OCI-LY1 (cell line): ENCODE measurements at regions not wholly inside any gene's neighbourhood (a gene's known extent, or its start where the extent isn't known, plus 50 kb on each side); places are given as distances from the start of the nearest gene placed in this dataset.

Experiments used
- H2AFZ ChIP-seq: fragments of 200-600 bp; sonication (generic), shearing (Covaris generic); 2 replicates; pipeline ENCODE4 v1.6.0; 2014; ENCODE audit warnings: antibody characterized with exemption, mild to moderate bottlenecking, low read length
- H3F3A ChIP-seq: fragments of 200-600 bp; sonication (generic), shearing (Covaris generic); 2 replicates; pipeline ENCODE4 v1.6.0; 2014; ENCODE audit warnings: mild to moderate bottlenecking, antibody characterized with exemption, low read length, moderate library complexity; ENCODE audit not compliant: insufficient read depth
- H3K27ac ChIP-seq: fragments of 200-600 bp; sonication (generic); 2 replicates; pipeline ENCODE4 v1.5.1; 2014; ENCODE audit warnings: low read length, mixed run types, mild to moderate bottlenecking, low read depth; ENCODE audit not compliant: poor library complexity, severe bottlenecking
- H3K27me3 ChIP-seq: fragments of 200-600 bp; sonication (generic); 2 replicates; pipeline ENCODE4 v1.6.0; 2014; ENCODE audit warnings: antibody characterized with exemption, mild to moderate bottlenecking, low read length, moderate library complexity; ENCODE audit not compliant: insufficient read depth
- H3K36me3 ChIP-seq: fragments of 200-600 bp; sonication (generic); 2 replicates; pipeline ENCODE4 v1.6.1; 2014; ENCODE audit warnings: mild to moderate bottlenecking, antibody characterized with exemption, low read length, moderate library complexity, mixed read lengths; ENCODE audit not compliant: insufficient read depth
- H3K4me1 ChIP-seq: fragments of 200-600 bp; sonication (generic); 2 replicates; pipeline ENCODE4 v1.5.1; 2014; ENCODE audit warnings: mild to moderate bottlenecking, low read length, moderate library complexity; ENCODE audit not compliant: insufficient read depth, severe bottlenecking
- H3K4me2 ChIP-seq: fragments of 200-600 bp; sonication (generic), shearing (Covaris generic); 2 replicates; pipeline ENCODE4 v1.6.1; 2014; ENCODE audit warnings: low read length
- H3K4me3 ChIP-seq: fragments of 200-600 bp; sonication (generic); 2 replicates; pipeline ENCODE4 v1.5.1; 2014; ENCODE audit warnings: low read length, low read depth, mild to moderate bottlenecking, mixed read lengths; ENCODE audit not compliant: poor library complexity, severe bottlenecking
- H3K79me2 ChIP-seq: fragments of 200-600 bp; shearing (Covaris generic); 2 replicates; pipeline ENCODE4 v1.6.1; 2016; ENCODE audit warnings: mixed run types, low read length, mixed read lengths; ENCODE audit not compliant: insufficient read depth
- H3K9ac ChIP-seq: fragments of 200-600 bp; sonication (generic), shearing (Covaris generic); 2 replicates; pipeline ENCODE4 v1.6.1; 2014; ENCODE audit warnings: mild to moderate bottlenecking, low read length, mixed read lengths
- H3K9me2 ChIP-seq: fragments of 200-600 bp; sonication (generic), shearing (Covaris generic); 2 replicates; pipeline ENCODE4 v1.6.1; 2014; ENCODE audit warnings: low read depth, mild to moderate bottlenecking, low read length, mixed read lengths
- H3K9me3 ChIP-seq: fragments of 200-600 bp; shearing (Covaris generic); 2 replicates; pipeline ENCODE4 v1.6.1; 2014; ENCODE audit warnings: low read length, mixed read lengths
- H4K20me1 ChIP-seq: fragments of 200-600 bp; sonication (generic), shearing (Covaris generic); 2 replicates; pipeline ENCODE4 v1.6.0; 2016; ENCODE audit warnings: mild to moderate bottlenecking, low read length; ENCODE audit not compliant: insufficient read depth
- EZH2 ChIP-seq: fragments of 200-600 bp; sonication (generic), shearing (Covaris generic); IDR thresholded peaks from 2 replicates; pipeline ENCODE4 v1.8.0; 2017; ENCODE audit warnings: borderline replicate concordance, mixed run types, mild to moderate bottlenecking, antibody characterized with exemption, low read length, moderate library complexity, mixed read lengths
- TF ChIP-seq, protein P1 (sequence below): fragments of 200-600 bp; sonication (generic), shearing (Covaris generic); IDR thresholded peaks from 2 replicates; pipeline ENCODE4 v1.5.1; 2017; ENCODE audit warnings: mild to moderate bottlenecking, antibody characterized with exemption, low read length, moderate library complexity, mixed read lengths

DNA sequence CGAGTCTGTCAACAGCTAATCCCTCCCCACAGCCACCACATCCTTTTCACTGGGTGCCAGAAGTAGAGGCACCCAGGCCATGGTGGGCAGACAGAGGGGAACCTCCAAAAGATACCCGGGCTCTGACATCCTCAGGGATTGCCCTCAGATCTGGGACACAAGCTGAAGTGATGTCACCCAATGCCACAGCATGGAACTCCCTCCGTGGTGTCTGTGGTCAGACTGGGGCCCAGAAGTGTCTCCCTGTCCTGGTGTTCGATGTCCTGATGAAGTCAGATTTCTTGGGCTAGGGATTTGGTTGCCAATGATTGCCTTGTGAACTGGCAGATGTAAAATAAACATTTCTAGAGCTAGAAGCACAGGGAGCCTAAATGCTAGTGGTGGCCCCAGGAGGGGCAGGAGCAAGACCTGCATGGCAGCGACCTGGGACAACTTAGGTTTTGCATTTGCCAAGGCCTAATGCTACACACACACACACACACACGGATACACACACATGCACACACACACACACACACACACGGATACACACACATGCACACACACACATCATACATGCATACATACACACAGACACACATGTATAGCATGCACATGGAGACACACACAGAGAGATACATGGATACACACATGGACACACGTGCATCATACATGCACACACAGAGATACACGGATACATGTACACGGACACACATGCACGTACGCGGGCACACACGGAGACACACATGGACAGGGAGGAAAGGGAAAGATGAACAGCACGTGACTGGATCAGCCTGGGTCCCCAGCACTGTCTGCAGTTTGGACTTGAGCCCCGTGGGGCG is 221.0 kb downstream of the NFATC2 start:
- no peaks in the 10 kb centered on the region for H3K36me3 ChIP-seq

DNA sequence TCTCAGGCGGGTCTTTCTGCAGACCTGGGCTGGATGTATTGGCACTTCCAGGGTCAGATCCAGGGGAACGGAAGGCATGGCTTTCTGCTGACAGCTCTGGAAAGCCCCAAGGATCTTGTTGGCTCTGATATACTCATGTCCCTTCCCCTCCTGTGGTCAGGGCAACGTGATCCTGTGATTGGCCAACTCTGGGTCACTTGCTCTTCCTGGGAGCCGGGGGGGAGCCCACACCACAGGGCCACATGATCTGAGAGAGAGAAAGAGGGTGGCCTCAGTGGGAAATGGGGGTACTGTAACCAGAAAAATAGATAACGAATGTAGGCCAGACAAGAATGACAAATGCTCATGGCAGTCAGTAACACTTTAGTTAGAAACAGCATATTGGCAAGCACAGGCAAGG is 223.0 kb downstream of the NFATC2 start:
- Histone ChIP-seq H3K4me3 (no peak overlapping the region), H3K9me2 (no peaks in the 10 kb centered on the region), H3K9ac (no peak overlapping the region), H3K27ac (no peak overlapping the region), H3K36me3 (no peaks in the 10 kb centered on the region), H2AFZ (no peak overlapping the region), H4K20me1 (no peaks in the 10 kb centered on the region), H3K4me2 (no peak overlapping the region), H3K27me3 (peaks cover 8% of the 10 kb centered on the region; the same call in 1 of the 2 replicates), H3K9me3 (no peaks in the 10 kb centered on the region), H3K4me1 (no peaks in the 10 kb centered on the region), H3F3A (no peaks in the 10 kb centered on the region), H3K79me2 (no peaks in the 10 kb centered on the region)
- TF ChIP-seq, protein P1, sequence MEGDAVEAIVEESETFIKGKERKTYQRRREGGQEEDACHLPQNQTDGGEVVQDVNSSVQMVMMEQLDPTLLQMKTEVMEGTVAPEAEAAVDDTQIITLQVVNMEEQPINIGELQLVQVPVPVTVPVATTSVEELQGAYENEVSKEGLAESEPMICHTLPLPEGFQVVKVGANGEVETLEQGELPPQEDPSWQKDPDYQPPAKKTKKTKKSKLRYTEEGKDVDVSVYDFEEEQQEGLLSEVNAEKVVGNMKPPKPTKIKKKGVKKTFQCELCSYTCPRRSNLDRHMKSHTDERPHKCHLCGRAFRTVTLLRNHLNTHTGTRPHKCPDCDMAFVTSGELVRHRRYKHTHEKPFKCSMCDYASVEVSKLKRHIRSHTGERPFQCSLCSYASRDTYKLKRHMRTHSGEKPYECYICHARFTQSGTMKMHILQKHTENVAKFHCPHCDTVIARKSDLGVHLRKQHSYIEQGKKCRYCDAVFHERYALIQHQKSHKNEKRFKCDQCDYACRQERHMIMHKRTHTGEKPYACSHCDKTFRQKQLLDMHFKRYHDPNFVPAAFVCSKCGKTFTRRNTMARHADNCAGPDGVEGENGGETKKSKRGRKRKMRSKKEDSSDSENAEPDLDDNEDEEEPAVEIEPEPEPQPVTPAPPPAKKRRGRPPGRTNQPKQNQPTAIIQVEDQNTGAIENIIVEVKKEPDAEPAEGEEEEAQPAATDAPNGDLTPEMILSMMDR = no peak
- TF ChIP-seq EZH2 = no peak

More for the DNA sequence above, 221.0 kb downstream of the NFATC2 start:
- Histone ChIP-seq H4K20me1 (no peaks in the 10 kb centered on the region), H3F3A (no peaks in the 10 kb centered on the region), H3K27ac (no peak overlapping the region), H3K27me3 (peaks cover 8% of the 10 kb centered on the region; the same call in 1 of the 2 replicates), H2AFZ (no peak overlapping the region), H3K4me3 (no peak overlapping the region), H3K9ac (no peak overlapping the region), H3K4me2 (no peak overlapping the region), H3K9me2 (no peaks in the 10 kb centered on the region), H3K79me2 (no peaks in the 10 kb centered on the region), H3K9me3 (no peaks in the 10 kb centered on the region), H3K4me1 (no peaks in the 10 kb centered on the region)
- TF ChIP-seq EZH2 = no peak
- TF ChIP-seq, protein P1 = no peak

DNA sequence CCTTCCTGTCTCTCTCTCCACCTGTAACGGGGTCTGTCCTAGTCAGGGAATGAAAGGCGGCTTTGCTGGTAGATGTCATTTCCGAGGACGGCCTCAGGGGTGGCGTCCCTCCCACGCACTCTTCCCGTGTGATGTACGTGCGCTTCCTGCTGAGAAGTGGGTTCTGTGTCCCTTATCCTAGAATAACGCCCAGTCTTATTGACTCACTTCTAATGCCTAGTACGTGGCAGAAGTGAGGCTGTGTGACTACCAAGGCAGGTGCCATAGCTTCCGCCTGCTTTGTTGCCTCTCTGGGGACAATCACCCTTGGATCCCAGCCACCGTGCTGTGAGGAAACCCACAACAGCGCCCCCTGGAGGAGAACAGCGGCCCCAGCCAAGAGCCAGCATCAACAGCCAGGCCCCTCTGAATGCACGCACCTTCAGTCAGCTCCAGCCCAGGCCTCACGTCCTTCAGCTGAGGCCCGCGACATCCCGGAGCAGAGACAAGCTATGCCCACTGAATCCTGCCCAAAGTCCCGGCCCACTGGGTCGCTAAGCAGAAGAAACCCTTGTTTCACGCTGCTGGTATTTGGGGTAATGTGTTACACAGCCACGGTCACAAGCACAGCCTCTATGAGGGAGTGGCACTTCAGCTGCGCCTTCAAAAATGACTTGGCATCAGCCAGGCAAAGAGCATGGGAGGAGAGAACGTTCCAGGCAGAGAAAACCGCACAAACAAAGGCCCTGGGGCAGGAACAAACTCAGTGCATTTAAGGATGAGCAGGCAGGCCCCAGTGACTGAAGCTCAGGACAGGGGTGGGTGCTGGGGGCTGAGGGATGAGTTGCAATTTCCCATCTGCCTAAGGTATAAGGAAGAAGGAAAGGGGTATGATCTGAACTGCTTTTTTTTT is 224.2 kb downstream of the NFATC2 start:
- H3K27ac ChIP-seq = no peak overlapping the region
- TF ChIP-seq, protein P1 = peak; percentile 68
- no peak for TF ChIP-seq EZH2
- H3K4me3 ChIP-seq = no peak overlapping the region
- H3K4me1 ChIP-seq = no peaks in the 10 kb centered on the region
- H3K9me2 ChIP-seq = no peaks in the 10 kb centered on the region
- no peaks in the 10 kb centered on the region for H3K9me3 ChIP-seq
- no peaks in the 10 kb centered on the region for H3K36me3 ChIP-seq
- peaks cover 8% of the 10 kb centered on the region; the same call in 1 of the 2 replicates for H3K27me3 ChIP-seq
- H3K79me2 ChIP-seq = no peaks in the 10 kb centered on the region
- no peaks in the 10 kb centered on the region for H3F3A ChIP-seq
- H3K9ac ChIP-seq = no peak overlapping the region
- H4K20me1 ChIP-seq = no peaks in the 10 kb centered on the region
- no peak overlapping the region for H2AFZ ChIP-seq
- H3K4me2 ChIP-seq = no peak overlapping the region
